Heart right ventricle (tissue), 16 donors: ENCODE measurements at regions not wholly inside any gene's neighbourhood (a gene's known extent, or its start where the extent isn't known, plus 50 kb on each side); places are given as distances from the start of the nearest gene placed in this dataset.

ENCODE experiments used
- ATAC-seq, 8 donors: fragments of 200-7000 bp; cut with Tn5 transposase; one replicate each; pipeline ENCODE4 v1.9.1; 2020; ENCODE audit warnings: mild to moderate bottlenecking in 8 of 8, moderate library complexity in 8 of 8, moderate number of reproducible peaks in 1 of 8
- DNase-seq, 2 donors: peaks; one replicate each; pipeline ENCODE4 v3.0.0-alpha.2; 2020
- H3K27ac ChIP-seq, 10 donors: fragments of 200-600 bp; sonication (generic) in 2 of 10; one replicate each; pipeline versions ENCODE4 v1.5.0 to v1.8.0; 2020 to 2022; ENCODE audit warnings: mild to moderate bottlenecking in 3 of 10
- H3K27me3 ChIP-seq, 7 donors: fragments of 200-600 bp; one replicate each; pipeline ENCODE4 v1.8.0; 2021 to 2022; ENCODE audit warnings: mild to moderate bottlenecking in 2 of 7
- H3K36me3 ChIP-seq, 9 donors: fragments of 200-600 bp; sonication (generic) in 1 of 9; one replicate each; pipeline versions ENCODE4 v1.5.0 to v1.8.0; 2020 to 2022; ENCODE audit warnings: mild to moderate bottlenecking in 2 of 9
- H3K4me1 ChIP-seq, 9 donors: fragments of 200-600 bp; sonication (generic) in 1 of 9; one replicate each; pipeline versions ENCODE4 v1.5.0 to v1.8.0; 2020 to 2022; ENCODE audit warnings: mild to moderate bottlenecking in 4 of 9
- H3K4me3 ChIP-seq, 10 donors: fragments of 200-600 bp; sonication (generic) in 2 of 10; one replicate each; pipeline versions ENCODE4 v1.5.0 to v1.8.0; 2020 to 2022; ENCODE audit warnings: mild to moderate bottlenecking in 7 of 10, moderate library complexity in 2 of 10
- H3K9me3 ChIP-seq, 11 donors: fragments of 200-600 bp in 10 of 11; sonication (generic) in 2 of 11; one replicate each; pipeline versions ENCODE4 v1.5.0 to v1.8.0; 2013 to 2022; ENCODE audit warnings: mild to moderate bottlenecking in 2 of 11, control low read depth in 1 of 11, moderate library complexity in 1 of 11
- WGBS, 2 donors: extraction: QIAGEN DNeasy Blood & Tissue Kit; methylation state at CpG; one replicate each; pipeline ENCODE4 v1.1.7; 2013; ENCODE audit warnings: inconsistent platforms in 1 of 2; 5-methylcytosine and 5-hydroxymethylcytosine counted together
- intact Hi-C, 10 donors: fragments of 100-400 bp; cut with DNase I; formaldehyde crosslinking; loops; one replicate each; pipeline versions ENCODE4 v1.11.1 to v1.14.2; 2022
- TF ChIP-seq, protein P1 (sequence below), 9 donors: fragments of 200-600 bp; sonication (generic) in 2 of 9; IDR thresholded peaks; one replicate each; pipeline versions ENCODE4 v1.5.0 to v1.8.0; 2021 to 2022; ENCODE audit warnings: antibody characterized with exemption in 9 of 9, mild to moderate bottlenecking in 5 of 9, moderate library complexity in 1 of 9
- donor health status: Arrhythmogenic right ventricular cardiomyopathy.
- donor health status: ischemic (EF 13 %, LVEDD 7.1; RV severe dilation, severe dysfunction).
- donor health status: healthy with polysubstance abuse.
- donor health status: DM: no; HTN: yes; CAD: no.
- donor health status: DM: no; HTN: no; CAD: no.
- donor health status: ischemic (EF 25% LVEDD 6.9; RV normal size, moderate dysfunction).
- donor health status: ischemic (EF 25% LVEDD 5.7; RV mildly dilated, moderate dysfunction).
- donor health status: healthy.
- donor health status: DM: yes; HTN: yes; CAD: no.
- donor health status: Ischemic cardiomyopathy.
- donor health status: ischemic (EF 35%, LVEDD 5.7; RV mildly dilated, moderate dysfunction).
- donor health status: nonischemic (EF 11% LVEDD 7.7; RV severe dilation, severe dysfunction).
- donor health status: DM: yes; HTN: yes; CAD: no.
- donor health status: PGD.
- donor health status: ischemic (EF 29% LVEDD 5.4; RV normal size, mild dysfunction).
- donor health status: nonischemic (EF 23%, LVEDD 6.1; RV moderate dilation, normal function).

GRCh38 chr18:77967791-77968190, 718.1 kb downstream of the GALR1 start:
- DNase-seq (no peak), ATAC-seq (no peak)
- H3K4me3 ChIP-seq, result no peak overlapping the region
- H3K36me3 ChIP-seq, result no peaks in the 10 kb centered on the region
- no peak overlapping the region for H3K27ac ChIP-seq
- H3K4me1 ChIP-seq, result no peaks in the 10 kb centered on the region
- 63 to 71% methylated on average over 3 of the region's 3 CpGs for WGBS, 2 donors
- intact Hi-C loops, result no loop called here
- H3K27me3 ChIP-seq, result peaks cover 0 to 6% (median 0%) of the 10 kb centered on the region in 7 donors
- H3K9me3 ChIP-seq, result peaks cover 0 to 7% (median 0%) of the 10 kb centered on the region in 11 donors
- TF ChIP-seq, protein P1, sequence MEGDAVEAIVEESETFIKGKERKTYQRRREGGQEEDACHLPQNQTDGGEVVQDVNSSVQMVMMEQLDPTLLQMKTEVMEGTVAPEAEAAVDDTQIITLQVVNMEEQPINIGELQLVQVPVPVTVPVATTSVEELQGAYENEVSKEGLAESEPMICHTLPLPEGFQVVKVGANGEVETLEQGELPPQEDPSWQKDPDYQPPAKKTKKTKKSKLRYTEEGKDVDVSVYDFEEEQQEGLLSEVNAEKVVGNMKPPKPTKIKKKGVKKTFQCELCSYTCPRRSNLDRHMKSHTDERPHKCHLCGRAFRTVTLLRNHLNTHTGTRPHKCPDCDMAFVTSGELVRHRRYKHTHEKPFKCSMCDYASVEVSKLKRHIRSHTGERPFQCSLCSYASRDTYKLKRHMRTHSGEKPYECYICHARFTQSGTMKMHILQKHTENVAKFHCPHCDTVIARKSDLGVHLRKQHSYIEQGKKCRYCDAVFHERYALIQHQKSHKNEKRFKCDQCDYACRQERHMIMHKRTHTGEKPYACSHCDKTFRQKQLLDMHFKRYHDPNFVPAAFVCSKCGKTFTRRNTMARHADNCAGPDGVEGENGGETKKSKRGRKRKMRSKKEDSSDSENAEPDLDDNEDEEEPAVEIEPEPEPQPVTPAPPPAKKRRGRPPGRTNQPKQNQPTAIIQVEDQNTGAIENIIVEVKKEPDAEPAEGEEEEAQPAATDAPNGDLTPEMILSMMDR (IDR thresholded peaks at IDR 0.05), result no peak

DNA sequence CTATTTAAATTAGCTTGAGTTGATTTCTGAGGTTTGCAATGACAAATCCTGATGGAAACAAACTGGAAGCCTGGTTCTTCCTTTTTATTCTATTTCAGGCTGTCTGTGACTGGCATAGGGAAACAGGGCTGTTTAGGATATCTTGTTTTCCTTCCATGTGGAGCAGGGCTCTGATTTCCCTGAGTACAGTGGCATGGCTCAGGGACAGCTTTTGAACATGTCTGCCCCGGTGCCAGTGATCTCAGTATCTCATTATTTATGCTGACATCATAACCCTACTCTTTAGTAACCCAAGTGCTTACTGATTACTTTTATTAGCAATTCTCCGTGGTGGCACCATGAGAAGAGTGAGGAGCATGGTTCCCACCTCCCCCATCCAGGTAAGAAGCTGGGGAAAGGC, 720.3 kb downstream of the GALR1 start:
- DNase-seq (no peak), ATAC-seq (no peak)
- intact Hi-C loops, result no loop called here
- peaks cover 0 to 7% (median 0%) of the 10 kb centered on the region in 11 donors for H3K9me3 ChIP-seq
- 53 to 57% methylated on average over 2 of the region's 2 CpGs for WGBS, 2 donors
- H3K4me1 ChIP-seq, result no peaks in the 10 kb centered on the region
- TF ChIP-seq, protein P1 (IDR thresholded peaks at IDR 0.05), result no peak
- H3K27me3 ChIP-seq, result peaks cover 0 to 6% (median 0%) of the 10 kb centered on the region in 7 donors
- no peak overlapping the region for H3K27ac ChIP-seq
- no peaks in the 10 kb centered on the region for H3K36me3 ChIP-seq
- H3K4me3 ChIP-seq, result no peak overlapping the region

- WGBS, 2 donors, result 67 to 73% methylated on average over 8 of the region's 8 CpGs
- intact Hi-C loops, result no loop called here
- ATAC-seq (no peak), DNase-seq (no peak)
- Histone ChIP-seq H3K4me1 (no peaks in the 10 kb centered on the region), H3K27ac (no peak overlapping the region), H3K4me3 (no peak overlapping the region), H3K9me3 (no peaks in the 10 kb centered on the region), H3K36me3 (no peaks in the 10 kb centered on the region), H3K27me3 (peaks cover 0 to 6% (median 0%) of the 10 kb centered on the region in 7 donors)
- TF ChIP-seq, protein P1 (IDR thresholded peaks at IDR 0.05), result no peak
These were observed 721.2 kb downstream of the GALR1 start for GRCh38 chr18:77970814-77971213.

DNA sequence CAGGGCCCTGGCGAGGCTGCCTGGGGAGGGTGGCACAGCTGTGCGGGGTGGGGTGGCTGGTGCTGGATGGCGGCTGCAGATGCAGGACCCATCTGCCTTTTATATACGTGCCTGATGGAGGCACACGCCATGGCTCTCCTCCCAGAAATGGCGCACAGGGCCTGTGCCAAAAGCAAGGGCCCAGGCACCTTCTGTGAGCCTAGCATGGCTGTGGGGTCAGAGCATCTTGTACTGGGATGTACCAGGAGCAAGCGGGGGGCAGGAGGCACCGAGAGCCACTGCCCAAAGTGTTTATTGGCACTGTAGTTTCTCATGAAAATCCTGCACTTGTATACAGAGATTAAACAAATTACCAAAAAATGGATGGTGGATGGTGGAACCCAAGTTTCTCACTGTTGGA, 724.1 kb downstream of the GALR1 start:
- Histone ChIP-seq H3K36me3 (no peaks in the 10 kb centered on the region), H3K9me3 (peaks cover 0 to 5% (median 0%) of the 10 kb centered on the region in 11 donors), H3K27ac (no peak overlapping the region), H3K4me1 (no peaks in the 10 kb centered on the region), H3K4me3 (no peak overlapping the region), H3K27me3 (peaks cover 0 to 6% (median 0%) of the 10 kb centered on the region in 7 donors)
- intact Hi-C loops, result no loop called here
- WGBS, 2 donors, result 85 to 92% methylated on average over 8 of the region's 8 CpGs
- ATAC-seq, result no peak
- DNase-seq, result no peak
- TF ChIP-seq, protein P1 (IDR thresholded peaks at IDR 0.05), result no peak
